ENCODE measurements at regions not wholly inside any gene's neighbourhood (a gene's known extent, or its start where the extent isn't known, plus 50 kb on each side); places are given as distances from the start of the nearest gene placed in this dataset.

- no peak for ATAC-seq
- Mint-ChIP-seq H3K27me3 (ENCODE audit: low read depth) (no peaks in the 10 kb centered on the region), H3K27ac (no peak overlapping the region), H3K4me1 (peaks cover 5% of the 10 kb centered on the region; the same call in 1 of the 2 replicates), H3K36me3 (no peaks in the 10 kb centered on the region), H3K9me3 (no peaks in the 10 kb centered on the region), H3K4me3 (no peak overlapping the region)
- DNase-seq (ENCODE audit: low spot score), result no peak
- TF ChIP-seq ATF1 (CRISPR knock-in tag; IDR thresholded peaks at IDR 0.05), result no peak
- TF ChIP-seq ZNF396 (CRISPR knock-in tag; IDR thresholded peaks at IDR 0.05; ENCODE audit: borderline replicate concordance), result no peak
- TF ChIP-seq FOXJ3 (CRISPR knock-in tag; IDR thresholded peaks at IDR 0.05; ENCODE audit: borderline replicate concordance), result no peak
- TF ChIP-seq ZNF425 (CRISPR knock-in tag; conservative IDR thresholded peaks at IDR 0.05), result no peak
- TF ChIP-seq AR (CRISPR knock-in tag; IDR thresholded peaks at IDR 0.05), result no peak
- no peak for TF ChIP-seq OVOL2 (CRISPR knock-in tag; IDR thresholded peaks at IDR 0.05; ENCODE audit: borderline replicate concordance)
- TF ChIP-seq GABPB1 (CRISPR knock-in tag; IDR thresholded peaks at IDR 0.05), result no peak
- TF ChIP-seq KAT7 (CRISPR knock-in tag; IDR thresholded peaks at IDR 0.05; ENCODE audit: borderline replicate concordance), result no peak
- no peak for TF ChIP-seq ZNF219 (CRISPR knock-in tag; IDR thresholded peaks at IDR 0.05; ENCODE audit: borderline replicate concordance)
- TF ChIP-seq GRHL2 (CRISPR knock-in tag; IDR thresholded peaks at IDR 0.05; ENCODE audit: insufficient replicate concordance, severe bottlenecking), result no peak
- POLR2A ChIA-PET, result no interaction called here
- CTCF ChIA-PET, result interaction anchor here (2.2 kb wide), 1 partner anchor 205 kb away, joined by 8 read pairs; no protein-coding TSS in a partner anchor
Measured at GRCh38 chr4:165698272-165698671, 174.8 kb upstream of the TLL1 start.

GRCh38 chr4:165699055-165699454 is 174.0 kb upstream of the TLL1 start:
- CTCF ChIA-PET, result interaction anchor here (2.2 kb wide), 1 partner anchor 205 kb away, joined by 8 read pairs; no protein-coding TSS in a partner anchor
- Mint-ChIP-seq H3K27me3 (ENCODE audit: low read depth) (no peaks in the 10 kb centered on the region), H3K27ac (no peak overlapping the region), H3K4me3 (no peak overlapping the region), H3K9me3 (no peaks in the 10 kb centered on the region), H3K36me3 (no peaks in the 10 kb centered on the region), H3K4me1 (peaks cover 5% of the 10 kb centered on the region; the same call in 1 of the 2 replicates)
- DNase-seq (ENCODE audit: low spot score), result no peak
- ATAC-seq, result no peak
- no peak for TF ChIP-seq E2F4 (CRISPR knock-in tag; IDR thresholded peaks at IDR 0.05; ENCODE audit: borderline replicate concordance, low read depth)
- TF ChIP-seq JAZF1 (CRISPR knock-in tag; IDR thresholded peaks at IDR 0.05), result no peak
- no peak for TF ChIP-seq ATF6 (CRISPR knock-in tag; IDR thresholded peaks at IDR 0.05)
- TF ChIP-seq RORB (CRISPR knock-in tag; IDR thresholded peaks at IDR 0.05), result no peak
- POLR2A ChIA-PET, result no interaction called here

GRCh38 chr4:165700855-165701254 is 172.2 kb upstream of the TLL1 start:
- Mint-ChIP-seq H3K27ac (no peak overlapping the region), H3K36me3 (no peaks in the 10 kb centered on the region), H3K4me3 (no peak overlapping the region), H3K4me1 (peaks cover 5% of the 10 kb centered on the region; the same call in 1 of the 2 replicates), H3K9me3 (peaks cover 7% of the 10 kb centered on the region; the same call in 1 of the 2 replicates), H3K27me3 (ENCODE audit: low read depth) (no peaks in the 10 kb centered on the region)
- POLR2A ChIA-PET, result no interaction called here
- CTCF ChIA-PET, result interaction anchor here (0.7 kb wide), 1 partner anchor 207 kb away, joined by 8 read pairs; no protein-coding TSS in a partner anchor
- no peak for TF ChIP-seq ZBTB21 (CRISPR knock-in tag; IDR thresholded peaks at IDR 0.05; ENCODE audit: borderline replicate concordance)
- no peak for TF ChIP-seq KAT7 (CRISPR knock-in tag; IDR thresholded peaks at IDR 0.05; ENCODE audit: borderline replicate concordance)
- no peak for TF ChIP-seq SP1 (CRISPR knock-in tag; conservative IDR thresholded peaks at IDR 0.05)
- DNase-seq (ENCODE audit: low spot score) (peak; percentile 46), ATAC-seq (peak; percentile 98)

Data from WTC11 (cell line).